DND-41 (cell line): ENCODE measurements at regions not wholly inside any gene's neighbourhood (a gene's known extent, or its start where the extent isn't known, plus 50 kb on each side); places are given as distances from the start of the nearest gene placed in this dataset.

Experiments
- EZH2 ChIP-seq: IDR thresholded peaks from 3 replicates; pipeline ENCODE4 v1.6.1; 2012; ENCODE audit warnings: borderline replicate concordance, low read depth, mild to moderate bottlenecking, moderate library complexity, low read length, inconsistent platforms; ENCODE audit not compliant: severe bottlenecking
- TF ChIP-seq, protein P1 (sequence below): IDR thresholded peaks from 2 replicates; pipeline ENCODE4 v1.5.1; 2012; ENCODE audit warnings: borderline replicate concordance, low read length, moderate library complexity, mild to moderate bottlenecking; ENCODE audit not compliant: poor library complexity, severe bottlenecking; ENCODE audit errors: extremely low read depth

DNA sequence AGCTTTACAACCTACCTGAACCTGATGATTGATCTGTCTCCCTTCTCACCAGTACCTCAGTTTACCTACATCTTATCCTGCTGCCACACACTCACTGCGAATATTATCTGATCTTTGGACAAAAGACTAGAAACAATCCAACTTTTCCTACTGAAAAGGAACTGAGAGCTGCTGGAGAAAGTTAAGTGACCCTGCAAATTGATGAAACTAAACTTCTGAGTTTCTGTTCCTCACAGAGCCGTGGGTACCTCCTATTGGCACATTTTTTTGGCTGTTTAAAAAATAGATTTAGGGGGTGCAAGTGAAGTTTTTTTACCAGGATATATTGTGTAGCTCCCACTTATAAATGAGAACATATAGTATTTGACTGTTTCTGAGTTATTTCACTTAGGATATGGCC lies 66.0 kb upstream of the STARD3NL start:
- TF ChIP-seq, protein P1, sequence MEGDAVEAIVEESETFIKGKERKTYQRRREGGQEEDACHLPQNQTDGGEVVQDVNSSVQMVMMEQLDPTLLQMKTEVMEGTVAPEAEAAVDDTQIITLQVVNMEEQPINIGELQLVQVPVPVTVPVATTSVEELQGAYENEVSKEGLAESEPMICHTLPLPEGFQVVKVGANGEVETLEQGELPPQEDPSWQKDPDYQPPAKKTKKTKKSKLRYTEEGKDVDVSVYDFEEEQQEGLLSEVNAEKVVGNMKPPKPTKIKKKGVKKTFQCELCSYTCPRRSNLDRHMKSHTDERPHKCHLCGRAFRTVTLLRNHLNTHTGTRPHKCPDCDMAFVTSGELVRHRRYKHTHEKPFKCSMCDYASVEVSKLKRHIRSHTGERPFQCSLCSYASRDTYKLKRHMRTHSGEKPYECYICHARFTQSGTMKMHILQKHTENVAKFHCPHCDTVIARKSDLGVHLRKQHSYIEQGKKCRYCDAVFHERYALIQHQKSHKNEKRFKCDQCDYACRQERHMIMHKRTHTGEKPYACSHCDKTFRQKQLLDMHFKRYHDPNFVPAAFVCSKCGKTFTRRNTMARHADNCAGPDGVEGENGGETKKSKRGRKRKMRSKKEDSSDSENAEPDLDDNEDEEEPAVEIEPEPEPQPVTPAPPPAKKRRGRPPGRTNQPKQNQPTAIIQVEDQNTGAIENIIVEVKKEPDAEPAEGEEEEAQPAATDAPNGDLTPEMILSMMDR = no peak
- no peak for TF ChIP-seq EZH2
